MV-4-11 (cell line): ENCODE measurements at regions not wholly inside any gene's neighbourhood (a gene's known extent, or its start where the extent isn't known, plus 50 kb on each side); places are given as distances from the start of the nearest gene placed in this dataset.

Experiments
- DNase-seq: peaks from one replicate; lab custom pipeline; 2025; lab: John Stamatoyannopoulos, UW

- DNase-seq: no peak
These were observed 196.9 kb upstream of the USP24 start for GRCh38 chr1:55412060-55412459.

DNA sequence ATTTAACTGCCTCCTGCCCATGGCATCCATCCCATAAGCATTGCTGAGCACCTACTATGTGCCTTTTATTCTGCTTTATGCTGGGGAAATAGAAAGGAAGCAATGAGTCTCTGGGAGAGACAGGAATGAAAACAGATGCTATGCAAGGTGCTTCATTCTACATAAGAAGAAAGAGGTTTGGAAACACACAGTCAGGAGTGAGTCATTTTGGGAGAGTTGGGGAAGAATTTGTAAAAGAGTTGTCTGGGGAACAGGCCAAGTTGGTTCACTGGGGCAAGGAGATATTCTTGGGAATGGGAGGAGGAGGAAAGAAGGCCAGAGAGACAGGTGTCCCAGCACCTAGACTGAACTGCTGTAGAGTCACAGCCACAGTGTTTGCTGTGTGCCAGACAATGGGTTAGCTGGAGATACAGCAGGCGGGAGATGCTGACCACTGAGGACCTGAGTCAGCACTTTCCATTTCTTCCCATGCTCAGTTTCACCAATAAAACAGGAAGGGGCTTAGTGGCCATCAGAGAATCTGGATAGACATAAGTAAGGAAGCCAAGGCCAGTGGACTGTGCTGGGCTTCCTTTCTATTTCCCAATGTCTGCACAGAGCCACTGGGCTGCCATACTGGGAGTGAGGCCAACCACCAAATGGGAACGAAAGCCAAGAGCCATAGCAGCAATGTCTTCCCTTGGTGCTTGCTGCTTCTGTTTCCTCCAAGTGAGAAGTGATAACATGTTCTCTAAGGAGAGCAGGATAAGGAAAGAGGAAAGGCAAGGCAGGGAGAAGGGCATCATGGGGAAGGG lies 187.7 kb upstream of the USP24 start:
- DNase-seq: no peak

DNA sequence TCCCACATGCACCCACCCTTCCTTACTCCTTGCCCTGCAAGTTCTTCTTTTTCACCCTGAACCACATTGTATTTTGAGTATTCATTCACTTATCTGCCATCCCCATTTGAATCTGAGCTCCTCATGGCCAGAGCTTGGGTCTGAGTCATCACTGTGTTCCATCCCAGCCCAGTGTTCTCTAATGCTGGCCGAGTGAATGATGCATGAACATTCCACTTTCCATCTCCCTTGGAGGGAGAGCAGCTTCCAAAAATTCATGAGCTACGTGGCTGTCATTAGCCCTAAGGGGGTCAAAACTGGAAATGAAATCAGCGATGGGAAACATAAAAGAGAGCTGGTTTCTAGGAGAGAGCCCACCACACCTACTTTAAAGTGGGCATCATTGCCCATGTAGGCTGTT lies 187.0 kb upstream of the USP24 start:
- no peak for DNase-seq

DNA sequence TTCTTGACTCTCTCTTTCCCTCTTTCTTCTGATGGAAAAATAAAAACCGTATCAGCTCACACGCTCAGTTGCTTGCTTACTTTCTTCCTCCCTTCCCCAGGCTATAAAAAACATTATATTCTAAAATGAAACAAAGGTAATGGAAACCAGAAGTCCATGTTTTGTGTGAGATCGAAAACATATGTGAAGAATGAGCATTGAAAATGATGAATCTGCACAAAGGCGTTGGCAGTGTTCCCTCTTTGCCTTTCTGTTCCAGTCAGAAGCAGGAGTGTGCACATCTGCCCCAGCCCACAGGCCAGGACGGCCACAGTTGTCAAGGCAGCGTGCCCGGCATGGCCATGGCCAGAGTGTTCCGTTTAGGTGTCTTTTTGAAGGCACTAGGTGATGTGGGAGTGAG lies 185.3 kb upstream of the USP24 start:
- DNase-seq: no peak

DNA sequence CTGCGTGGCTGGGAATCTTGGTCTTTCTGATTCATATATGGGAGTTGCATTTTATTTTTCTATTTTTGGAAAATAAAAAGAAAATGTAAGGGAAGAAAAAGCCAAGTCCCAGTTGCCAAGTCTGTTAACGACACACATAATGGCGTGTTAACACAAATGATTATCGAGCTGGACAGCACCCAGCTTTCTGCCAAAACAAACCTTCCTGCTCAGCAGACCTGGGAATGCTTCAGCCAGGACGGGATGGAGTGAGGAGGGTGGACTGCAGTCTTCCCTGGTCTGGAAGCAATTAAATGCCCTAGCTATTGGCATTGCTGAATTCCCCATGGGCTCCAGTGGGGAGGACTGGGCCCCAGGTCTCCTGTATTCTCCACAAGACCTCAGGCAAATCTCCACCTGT lies 184.2 kb upstream of the USP24 start:
- DNase-seq: no peak

GRCh38 chr1:55396381-55396891 lies 181.3 kb upstream of the USP24 start:
- DNase-seq: no peak

GRCh38 chr1:55388960-55389359 lies 173.8 kb upstream of the USP24 start:
- no peak for DNase-seq

DNA sequence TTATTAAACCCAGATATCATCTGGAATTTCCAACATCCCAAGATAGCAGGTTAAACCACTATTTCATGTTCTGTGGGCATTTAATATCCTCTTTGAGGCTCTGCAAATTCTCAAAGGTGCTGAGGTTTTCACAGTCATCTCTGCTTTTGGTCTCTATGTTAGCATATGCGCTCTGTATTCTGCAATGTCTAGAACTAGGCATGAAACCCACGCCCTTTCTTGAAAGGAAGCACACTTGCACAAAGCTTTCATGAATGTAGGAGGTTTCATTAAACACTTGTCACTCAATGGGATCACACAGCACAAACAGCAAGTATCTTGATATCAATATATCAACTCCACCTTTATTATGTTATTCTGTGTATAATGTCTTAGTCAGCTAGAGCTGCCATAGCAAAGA lies 172.0 kb upstream of the USP24 start:
- no peak for DNase-seq

DNA sequence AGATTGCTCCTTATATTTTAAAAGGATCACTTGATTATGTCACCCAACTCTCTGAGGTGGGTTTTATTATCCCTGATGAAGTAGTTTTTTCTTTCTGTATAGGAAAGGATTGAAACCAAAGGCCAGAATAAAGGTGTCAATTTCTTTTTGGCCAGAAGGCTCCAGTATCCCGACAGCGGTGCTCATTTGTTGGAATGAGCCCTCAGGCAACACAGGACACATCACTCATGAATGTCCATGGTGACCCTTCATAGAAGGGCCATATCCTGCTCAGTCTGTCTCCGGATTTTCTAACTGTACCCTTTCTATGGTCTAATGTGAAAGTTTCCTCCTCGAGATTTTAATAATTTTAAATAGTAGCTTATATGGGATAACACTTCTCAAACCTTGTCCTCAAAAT lies 171.3 kb upstream of the USP24 start:
- DNase-seq: no peak

GRCh38 chr1:55385402-55386018 lies 170.3 kb upstream of the USP24 start:
- no peak for DNase-seq

DNA sequence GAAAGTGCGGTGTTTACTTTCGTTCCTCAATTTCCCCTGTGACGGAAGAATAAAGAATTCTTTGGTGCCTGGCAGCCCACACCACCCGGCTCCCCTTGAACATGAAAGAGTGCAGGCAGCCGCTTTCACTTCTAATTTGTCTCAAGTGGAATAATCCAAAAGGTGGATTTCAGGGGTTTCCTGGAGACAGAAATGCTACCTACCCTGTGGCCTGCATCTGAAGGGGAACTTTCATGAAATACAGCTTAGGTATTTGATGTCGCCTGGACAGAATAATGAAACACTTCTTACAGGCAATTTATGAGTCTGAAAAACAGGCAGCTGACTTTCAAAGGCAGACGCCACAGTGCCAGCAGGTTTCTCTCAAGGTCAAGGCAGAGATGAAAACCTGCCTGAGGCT lies 169.5 kb upstream of the USP24 start:
- DNase-seq: no peak

- no peak for DNase-seq
These were observed 167.7 kb upstream of the USP24 start for GRCh38 chr1:55382806-55383305.

DNA sequence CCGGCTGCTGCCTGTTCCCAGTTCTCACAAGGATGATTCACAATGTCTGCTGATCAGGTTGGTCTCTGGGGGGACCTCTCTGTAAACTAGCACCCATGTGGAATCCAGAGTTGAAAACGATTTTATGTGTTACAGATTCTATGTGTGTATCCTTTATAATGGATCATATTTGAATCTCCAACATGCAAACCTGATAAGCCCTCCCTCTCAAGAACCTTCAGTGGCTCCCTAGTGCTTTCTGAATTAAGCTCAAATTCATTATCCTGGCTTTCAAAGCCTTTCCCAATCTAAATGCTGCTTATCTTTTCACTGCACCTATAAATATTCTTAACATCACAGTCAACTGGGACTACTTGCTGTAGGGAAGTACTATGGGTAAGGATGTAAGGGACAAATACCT lies 166.8 kb upstream of the USP24 start:
- no peak for DNase-seq

DNA sequence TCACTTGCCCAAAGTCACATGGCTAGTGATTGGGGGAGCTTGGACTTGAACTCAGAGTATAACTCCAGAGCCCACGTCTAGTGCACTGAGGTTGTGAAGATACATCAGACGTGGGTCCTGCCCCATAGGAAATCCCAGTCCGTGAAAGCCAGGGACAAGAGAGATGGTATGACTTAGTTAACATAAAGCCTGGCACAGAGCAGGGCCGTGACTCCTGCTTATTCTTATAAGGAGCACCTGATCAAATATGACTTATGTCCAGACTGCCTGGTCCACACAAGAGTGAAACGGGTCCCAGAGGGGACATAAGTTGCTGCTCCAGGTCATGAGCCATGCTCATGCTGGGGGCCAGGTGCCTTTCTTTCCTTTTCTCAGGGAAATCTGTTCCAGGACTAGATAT lies 166.3 kb upstream of the USP24 start:
- DNase-seq: no peak

DNA sequence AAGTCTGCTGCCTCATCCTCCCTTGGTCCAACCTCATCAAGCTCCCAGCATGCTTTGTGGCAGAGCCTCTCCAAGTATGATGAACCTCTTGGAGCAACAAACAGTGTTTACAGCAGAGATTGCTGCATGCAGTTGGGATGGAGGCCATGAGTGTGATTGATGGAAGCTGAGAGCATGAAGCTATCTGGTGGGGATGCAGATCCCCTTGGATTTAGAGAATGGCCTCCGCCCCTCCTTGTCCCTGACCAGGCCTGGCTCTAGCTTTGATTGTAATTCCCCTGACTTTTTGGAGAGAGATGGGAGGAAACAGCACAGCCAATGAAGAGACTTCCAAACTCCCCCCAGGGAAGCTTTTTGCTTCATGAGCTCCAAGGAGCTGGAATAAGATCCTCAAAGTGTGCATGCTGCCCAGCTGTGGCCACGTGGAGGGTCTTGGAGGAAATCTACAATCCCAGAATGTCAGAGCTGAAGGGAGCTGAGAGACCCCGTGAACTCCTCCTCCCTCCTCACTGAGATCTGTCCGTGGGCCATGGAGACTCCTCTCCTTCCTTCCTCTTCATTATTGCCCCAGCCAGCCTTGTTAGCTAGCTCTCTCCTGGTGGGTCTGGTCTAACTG lies 165.3 kb upstream of the USP24 start:
- no peak for DNase-seq

- DNase-seq: no peak
These were observed 163.4 kb upstream of the USP24 start for GRCh38 chr1:55378582-55378981.

GRCh38 chr1:55376897-55377296 lies 161.7 kb upstream of the USP24 start:
- no peak for DNase-seq

- DNase-seq: peak; percentile 30
These were observed 160.6 kb upstream of the USP24 start for GRCh38 chr1:55375617-55376258.

DNA sequence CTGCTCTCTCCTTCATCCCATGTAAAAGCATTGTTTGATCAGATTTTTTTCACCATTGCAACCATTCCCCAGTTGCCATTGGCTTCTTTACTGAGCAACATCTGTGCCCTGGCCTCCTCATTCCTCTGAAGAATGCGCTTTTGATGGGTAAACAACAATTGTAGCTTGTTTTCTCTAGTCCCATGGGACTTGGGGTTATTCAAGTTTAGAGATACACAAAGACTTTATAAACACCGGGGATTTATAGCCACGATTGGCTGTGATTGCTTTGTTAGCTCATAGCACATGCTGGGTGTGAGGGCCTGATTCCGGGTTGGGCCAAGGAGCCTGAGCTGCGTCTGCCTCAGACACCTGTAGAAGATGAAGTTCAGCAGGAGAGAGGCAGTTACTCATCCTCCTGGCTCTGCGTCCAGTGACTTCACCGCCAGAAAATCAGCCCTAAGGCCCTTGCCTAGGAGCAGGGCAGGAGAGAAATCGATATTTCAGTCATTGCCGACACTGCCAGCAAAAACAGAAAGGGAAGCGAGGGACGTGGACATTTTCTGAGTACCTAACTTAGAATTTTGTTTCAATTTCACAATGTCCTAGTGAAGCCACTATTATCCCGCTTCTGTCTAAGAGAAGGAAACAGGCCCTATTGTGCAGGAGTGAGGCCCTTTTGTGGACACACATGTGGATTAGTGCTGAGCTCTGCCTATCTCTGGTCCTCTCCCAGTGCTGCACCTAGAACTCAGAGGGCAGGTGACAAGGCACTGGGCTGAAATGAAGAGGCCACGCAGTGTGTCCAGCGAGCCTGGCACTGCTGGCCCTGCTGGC lies 159.8 kb upstream of the USP24 start:
- DNase-seq: no peak

GRCh38 chr1:55374216-55374615 lies 159.1 kb upstream of the USP24 start:
- no peak for DNase-seq

GRCh38 chr1:55369474-55369873 lies 154.3 kb upstream of the USP24 start:
- DNase-seq: no peak

- no peak for DNase-seq
These were observed 153.5 kb upstream of the USP24 start for GRCh38 chr1:55368698-55369097.
